Keratinocyte (primary cell): ENCODE measurements at regions not wholly inside any gene's neighbourhood (a gene's known extent, or its start where the extent isn't known, plus 50 kb on each side); places are given as distances from the start of the nearest gene placed in this dataset.

Experiments used
- EZH2 ChIP-seq: IDR thresholded peaks from one replicate; pipeline ENCODE4 v1.6.1; 2012; ENCODE audit warnings: inconsistent platforms, mild to moderate bottlenecking, low read length, moderate library complexity
- TF ChIP-seq, protein P1 (sequence below), 3 experiments: IDR thresholded peaks in 1 of 3; conservative IDR thresholded peaks in 1 of 3; optimal IDR thresholded peaks in 1 of 3; 2 replicates in 2 of 3; 3 replicates in 1 of 3; pipeline versions ENCODE3 to v1.5.1; 2011; ENCODE audit warnings: low read length in 3 of 3, mild to moderate bottlenecking in 3 of 3, moderate library complexity in 2 of 3, control low read depth in 1 of 3, inconsistent platforms in 1 of 3; ENCODE audit not compliant: insufficient read depth in 2 of 3; ENCODE audit errors: extremely low read depth in 1 of 3

DNA sequence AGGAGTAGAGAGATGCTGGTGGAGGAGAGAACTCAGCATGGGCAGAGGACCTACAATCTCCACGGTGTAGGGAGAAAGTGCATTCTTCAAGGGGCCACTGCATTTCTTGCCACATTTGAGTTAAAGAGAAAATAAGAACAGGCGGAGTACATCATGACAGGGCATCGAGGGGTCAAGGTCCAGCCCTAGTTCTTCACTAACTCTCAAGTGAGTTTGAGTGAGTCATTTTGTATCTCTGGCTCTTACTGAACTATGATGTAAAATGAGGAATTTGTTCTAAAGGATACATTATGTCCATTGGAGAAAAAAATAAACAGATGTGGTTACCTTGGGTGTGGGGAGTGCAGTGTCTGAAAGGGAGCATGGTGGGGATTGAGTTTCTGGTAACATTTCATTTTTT lies 182.9 kb downstream of the XPNPEP1 start:
- TF ChIP-seq, protein P1, sequence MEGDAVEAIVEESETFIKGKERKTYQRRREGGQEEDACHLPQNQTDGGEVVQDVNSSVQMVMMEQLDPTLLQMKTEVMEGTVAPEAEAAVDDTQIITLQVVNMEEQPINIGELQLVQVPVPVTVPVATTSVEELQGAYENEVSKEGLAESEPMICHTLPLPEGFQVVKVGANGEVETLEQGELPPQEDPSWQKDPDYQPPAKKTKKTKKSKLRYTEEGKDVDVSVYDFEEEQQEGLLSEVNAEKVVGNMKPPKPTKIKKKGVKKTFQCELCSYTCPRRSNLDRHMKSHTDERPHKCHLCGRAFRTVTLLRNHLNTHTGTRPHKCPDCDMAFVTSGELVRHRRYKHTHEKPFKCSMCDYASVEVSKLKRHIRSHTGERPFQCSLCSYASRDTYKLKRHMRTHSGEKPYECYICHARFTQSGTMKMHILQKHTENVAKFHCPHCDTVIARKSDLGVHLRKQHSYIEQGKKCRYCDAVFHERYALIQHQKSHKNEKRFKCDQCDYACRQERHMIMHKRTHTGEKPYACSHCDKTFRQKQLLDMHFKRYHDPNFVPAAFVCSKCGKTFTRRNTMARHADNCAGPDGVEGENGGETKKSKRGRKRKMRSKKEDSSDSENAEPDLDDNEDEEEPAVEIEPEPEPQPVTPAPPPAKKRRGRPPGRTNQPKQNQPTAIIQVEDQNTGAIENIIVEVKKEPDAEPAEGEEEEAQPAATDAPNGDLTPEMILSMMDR (optimal IDR thresholded peaks at IDR 0.05 in 1 of 3, IDR thresholded peaks at IDR 0.05 in 1 of 3, conservative IDR thresholded peaks at IDR 0.05 in 1 of 3; ENCODE audit: extremely low read depth in 1 of 3, insufficient read depth in 2 of 3, low read length in 3 of 3) = no peak
- TF ChIP-seq EZH2 = no peak
